ENCODE measurements at regions not wholly inside any gene's neighbourhood (a gene's known extent, or its start where the extent isn't known, plus 50 kb on each side); places are given as distances from the start of the nearest gene placed in this dataset.
"Not testable (repeated sequence)": the region's sequence is repeated elsewhere in the genome, so short reads cannot be mapped to it uniquely, and the experiment has no call there.

- no peak overlapping the region for H3K4me3 ChIP-seq (ENCODE audit: low read depth, low read length)
- DNase-seq (ENCODE audit: low read depth) = no peak
- TF ChIP-seq CTCF (IDR thresholded peaks at IDR 0.05; ENCODE audit: control insufficient read depth, extremely low read depth, insufficient read depth) = no peak
These were observed 205.8 kb downstream of the SPANXN4 start for GRCh38 chrX:143231492-143231891.

GRCh38 chrX:143228600-143228999 is 202.9 kb downstream of the SPANXN4 start:
- H3K4me3 ChIP-seq (ENCODE audit: low read depth, low read length); DNase-seq (ENCODE audit: low read depth): not testable (repeated sequence)

GRCh38 chrX:143206966-143207365 is 181.2 kb downstream of the SPANXN4 start:
- no peak overlapping the region for H3K4me3 ChIP-seq (ENCODE audit: low read depth, low read length)
- DNase-seq (ENCODE audit: low read depth) = no peak
- no peak for TF ChIP-seq CTCF (IDR thresholded peaks at IDR 0.05; ENCODE audit: control insufficient read depth, extremely low read depth, insufficient read depth)

DNA sequence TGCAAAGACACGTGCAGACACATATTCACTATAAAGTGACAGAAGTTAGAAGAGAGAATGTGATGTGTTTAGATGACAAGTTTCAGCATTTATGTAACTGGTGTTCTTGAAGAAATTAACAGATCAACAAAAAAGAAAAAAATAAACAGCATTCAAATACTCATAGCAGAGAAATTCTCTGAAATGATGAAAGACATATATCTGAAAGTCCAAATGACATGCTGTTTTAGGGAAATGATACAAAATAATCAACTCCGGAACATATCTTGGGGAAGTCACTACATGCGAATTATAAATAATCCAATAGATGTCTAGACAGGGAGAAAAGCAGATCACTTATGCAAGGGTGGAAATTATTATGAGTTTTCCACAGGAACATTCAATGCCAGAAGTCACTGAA is 146.0 kb downstream of the SPANXN4 start:
- H3K4me3 ChIP-seq (ENCODE audit: low read depth, low read length) = no peak overlapping the region
- TF ChIP-seq CTCF (IDR thresholded peaks at IDR 0.05; ENCODE audit: control insufficient read depth, extremely low read depth, insufficient read depth) = no peak
- DNase-seq (ENCODE audit: low read depth) = no peak

DNA sequence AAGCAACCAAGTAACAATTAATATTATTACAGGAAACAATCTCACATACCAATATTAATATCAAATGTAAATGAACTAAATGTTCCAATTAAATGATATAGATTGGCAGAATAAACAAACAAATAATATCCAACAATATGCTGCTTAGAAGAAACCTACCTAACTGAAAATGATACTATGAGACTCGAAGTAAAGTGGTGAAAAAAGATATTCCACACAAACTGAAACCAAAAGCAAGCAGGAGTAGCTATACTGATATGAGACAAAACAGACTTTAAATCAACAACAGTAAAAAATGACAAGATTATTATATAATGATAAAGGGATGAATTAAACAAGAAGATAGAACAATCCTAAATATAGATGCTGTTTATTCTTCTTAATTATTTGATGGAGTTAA is 140.1 kb downstream of the SPANXN4 start:
- DNase-seq (ENCODE audit: low read depth) = no peak
- no peak for TF ChIP-seq CTCF (IDR thresholded peaks at IDR 0.05; ENCODE audit: control insufficient read depth, extremely low read depth, insufficient read depth)

DNA sequence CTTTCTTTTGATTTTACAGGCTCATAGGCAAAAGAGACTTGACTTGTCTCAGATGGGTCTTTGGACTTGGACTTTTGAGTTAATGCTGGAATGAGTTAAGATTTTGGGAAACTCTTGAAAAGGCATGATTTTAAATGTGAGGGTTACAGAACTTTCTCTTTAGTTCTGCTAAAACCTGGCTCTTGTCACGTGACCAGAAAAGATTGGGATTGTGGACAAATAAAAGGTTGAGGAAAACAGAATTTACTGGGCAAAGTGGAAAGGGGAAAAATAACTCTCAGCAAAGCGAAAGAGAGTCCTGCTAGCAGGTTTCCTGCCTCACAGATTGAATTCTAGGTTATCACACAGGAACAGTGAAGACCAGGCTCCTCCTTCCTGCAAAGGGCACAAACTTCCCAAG is 114.0 kb downstream of the SPANXN4 start:
- no peak overlapping the region for H3K4me3 ChIP-seq (ENCODE audit: low read depth, low read length)
- no peak for TF ChIP-seq CTCF (IDR thresholded peaks at IDR 0.05; ENCODE audit: control insufficient read depth, extremely low read depth, insufficient read depth)
- no peak for DNase-seq (ENCODE audit: low read depth)

More for the DNA sequence above, 140.1 kb downstream of the SPANXN4 start:
- no peak overlapping the region for H3K4me3 ChIP-seq (ENCODE audit: low read depth, low read length)

DNA sequence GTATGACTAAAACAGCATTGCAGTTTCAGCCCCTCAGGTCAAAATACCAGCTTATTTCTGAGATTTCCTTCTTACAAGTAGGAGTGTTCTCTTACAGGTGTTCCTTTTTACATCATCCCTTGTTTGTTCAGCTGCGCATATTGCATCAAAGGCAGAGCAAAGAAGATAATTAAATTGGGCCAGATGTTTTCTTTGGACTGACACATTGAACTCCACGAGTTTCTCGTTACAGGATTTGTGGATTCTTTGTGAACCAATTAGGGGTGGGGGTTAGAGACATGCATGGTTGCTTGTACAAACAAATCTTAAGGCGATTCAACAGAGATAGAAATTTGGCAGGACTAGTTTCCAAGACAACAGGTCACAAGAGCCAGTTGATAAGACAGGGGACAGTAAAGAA is 95.7 kb downstream of the SPANXN4 start:
- DNase-seq (ENCODE audit: low read depth) = no peak
- no peak for TF ChIP-seq CTCF (IDR thresholded peaks at IDR 0.05; ENCODE audit: control insufficient read depth, extremely low read depth, insufficient read depth)
- H3K4me3 ChIP-seq (ENCODE audit: low read depth, low read length) = no peak overlapping the region

DNA sequence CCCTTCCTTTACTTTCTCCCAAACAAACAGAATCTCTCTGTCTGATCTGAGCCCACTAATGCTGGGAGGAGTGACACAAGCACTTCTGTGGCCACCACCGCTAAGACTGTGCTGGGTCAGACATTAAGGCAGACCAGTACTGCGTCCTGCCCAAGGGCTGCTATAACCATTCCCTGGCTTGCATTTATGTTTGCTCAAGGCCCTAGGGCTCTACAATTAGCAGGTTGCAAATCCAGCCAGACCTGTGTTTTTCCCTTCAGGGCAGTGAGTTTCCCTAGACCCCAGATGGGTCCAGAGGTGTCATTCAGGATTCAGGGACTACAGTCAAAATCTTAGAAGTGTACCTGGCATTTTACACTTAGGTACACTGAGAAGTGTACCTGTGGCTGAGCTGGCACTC is 89.7 kb downstream of the SPANXN4 start:
- no peak for TF ChIP-seq CTCF (IDR thresholded peaks at IDR 0.05; ENCODE audit: control insufficient read depth, extremely low read depth, insufficient read depth)
- no peak for DNase-seq (ENCODE audit: low read depth)
- H3K4me3 ChIP-seq (ENCODE audit: low read depth, low read length) = no peak overlapping the region

Measured in LNCaP clone FGC (cell line).